ENCODE measurements at regions not wholly inside any gene's neighbourhood (a gene's known extent, or its start where the extent isn't known, plus 50 kb on each side); places are given as distances from the start of the nearest gene placed in this dataset.

DNA sequence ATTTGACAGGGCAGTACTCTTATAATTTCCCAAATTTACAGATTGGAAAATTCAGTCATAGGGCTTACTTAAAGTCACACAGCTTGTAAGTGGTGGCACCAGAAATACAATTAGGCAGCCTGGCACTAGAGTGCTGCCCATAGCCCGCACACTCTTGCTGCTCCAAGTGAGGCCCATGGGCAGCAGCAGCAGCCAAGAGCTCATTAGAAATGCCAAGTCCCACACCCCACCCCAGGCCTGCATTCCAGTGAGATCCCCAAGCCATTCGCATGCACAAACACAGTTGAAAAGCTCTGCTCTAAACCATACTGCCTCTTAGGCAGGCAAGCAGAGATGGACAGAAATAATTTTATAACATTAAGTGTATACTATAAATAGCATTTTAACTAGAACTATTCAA lies 379.3 kb upstream of the PKDCC start:
- Mint-ChIP-seq H3K4me1 (no peaks in the 10 kb centered on the region), H3K4me3 (no peak overlapping the region), H3K27me3 (peaks cover 0 to 9% (median 3%) of the 10 kb centered on the region in 3 donors), H3K36me3 (no peaks in the 10 kb centered on the region), H3K27ac (no peak overlapping the region), H3K9me3 (peaks cover 0 to 2% (median 0%) of the 10 kb centered on the region in 7 donors)
- no peak for ATAC-seq (ENCODE audit: low read depth in 2 of 2)
- DNase-seq, result no peak

DNA sequence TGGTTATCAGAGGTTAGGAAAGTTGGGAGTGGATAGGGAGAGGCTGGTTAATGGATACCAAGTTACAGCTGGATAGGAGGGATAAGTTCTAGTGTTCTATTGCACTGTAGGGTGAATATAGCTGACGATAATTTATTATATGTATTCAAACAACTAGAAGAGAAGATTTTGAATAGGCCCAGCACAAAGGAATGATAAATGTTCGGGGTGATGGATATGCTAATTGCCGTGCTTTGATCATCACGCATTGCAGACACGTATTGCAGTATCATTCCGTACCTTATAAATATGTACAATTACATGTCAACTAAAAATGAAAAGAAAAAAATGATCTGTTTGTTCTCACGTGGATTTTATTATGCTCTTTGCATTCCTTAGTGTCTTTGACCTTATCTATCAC lies 369.2 kb upstream of the PKDCC start:
- DNase-seq, result no peak
- Mint-ChIP-seq H3K27ac (peak overlapping the region in 1 of 6 donors; percentile 55), H3K36me3 (no peaks in the 10 kb centered on the region), H3K4me3 (no peak overlapping the region), H3K9me3 (no peaks in the 10 kb centered on the region), H3K4me1 (no peaks in the 10 kb centered on the region), H3K27me3 (peaks cover 0 to 5% (median 0%) of the 10 kb centered on the region in 3 donors)
- ATAC-seq (ENCODE audit: low read depth in 2 of 2), result no peak

DNA sequence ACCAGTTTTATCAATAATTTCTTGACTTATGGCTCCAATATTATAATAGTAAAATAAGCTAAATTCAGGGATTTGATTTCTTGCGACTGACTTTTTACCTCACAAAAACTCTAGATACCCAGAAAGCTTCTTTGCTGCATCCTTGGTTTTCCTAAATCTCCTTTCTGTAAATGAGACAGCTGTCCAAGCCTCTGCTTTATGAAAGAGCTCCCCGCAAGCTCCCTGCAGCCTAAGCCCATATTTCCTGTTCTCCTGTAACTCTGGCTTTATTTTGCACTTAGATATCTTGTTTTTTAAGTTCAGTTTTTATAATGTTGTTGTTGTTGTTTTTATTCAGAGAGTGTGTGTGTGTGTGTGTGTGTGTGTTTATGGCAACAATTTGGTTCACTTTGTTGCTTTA lies 361.7 kb upstream of the PKDCC start:
- H3K9me3 Mint-ChIP-seq, result peaks cover 0 to 6% (median 0%) of the 10 kb centered on the region in 7 donors
- H3K4me1 Mint-ChIP-seq, result no peaks in the 10 kb centered on the region
- ATAC-seq (ENCODE audit: low read depth in 2 of 2), result no peak
- peaks cover 0 to 13% (median 5%) of the 10 kb centered on the region in 3 donors for H3K27me3 Mint-ChIP-seq
- no peak overlapping the region for H3K27ac Mint-ChIP-seq
- no peak for DNase-seq
- no peak overlapping the region for H3K4me3 Mint-ChIP-seq
- H3K36me3 Mint-ChIP-seq, result no peaks in the 10 kb centered on the region

DNA sequence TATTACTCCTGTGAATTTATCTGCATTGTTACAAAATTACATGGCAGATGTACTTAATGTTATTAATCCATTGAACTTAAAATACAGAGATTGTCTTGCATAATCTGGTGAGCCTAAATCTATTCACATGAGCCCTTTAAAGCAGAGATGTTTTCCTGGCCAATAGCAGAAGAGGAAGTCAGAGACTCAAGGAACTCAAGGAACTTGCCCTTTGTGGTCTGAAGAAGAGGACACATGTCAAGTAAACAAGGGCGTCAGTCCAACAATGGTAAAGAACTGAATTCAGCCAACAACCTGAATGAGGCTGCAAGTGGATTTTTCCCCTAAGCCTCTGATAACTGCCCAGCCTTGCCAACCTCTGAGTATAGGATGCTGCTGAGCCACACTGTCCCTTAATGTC lies 356.3 kb upstream of the PKDCC start:
- DNase-seq (no peak), ATAC-seq (ENCODE audit: low read depth in 2 of 2) (no peak)
- H3K27ac Mint-ChIP-seq, result no peak overlapping the region
- H3K4me3 Mint-ChIP-seq, result no peak overlapping the region
- H3K27me3 Mint-ChIP-seq, result no peaks in the 10 kb centered on the region
- no peaks in the 10 kb centered on the region for H3K4me1 Mint-ChIP-seq
- H3K36me3 Mint-ChIP-seq, result no peaks in the 10 kb centered on the region
- no peaks in the 10 kb centered on the region for H3K9me3 Mint-ChIP-seq

DNA sequence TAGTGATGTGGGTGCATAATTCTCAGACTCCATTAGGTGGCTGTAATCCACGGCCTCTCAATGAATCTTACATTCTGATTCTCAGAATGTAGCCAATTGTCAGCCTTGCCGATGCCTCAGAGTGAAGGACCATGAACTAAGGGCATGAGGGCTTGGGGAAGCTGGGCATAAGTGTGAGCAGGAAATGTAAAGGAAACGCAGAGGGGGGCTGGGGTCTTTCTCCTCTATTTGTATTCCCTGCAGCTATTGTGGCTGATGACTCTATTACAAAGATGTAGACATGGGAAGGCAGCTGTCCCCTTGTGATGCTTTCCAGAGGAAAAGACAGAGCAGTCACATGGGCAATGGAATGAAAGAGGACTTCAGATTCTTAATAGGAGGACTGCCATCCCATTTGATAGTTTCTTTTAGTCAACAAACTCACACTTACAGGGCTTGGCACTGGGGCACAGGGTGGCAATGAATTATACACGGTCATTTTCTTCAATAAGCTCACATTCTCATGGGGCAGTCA lies 353.2 kb upstream of the PKDCC start:
- DNase-seq (no peak), ATAC-seq (ENCODE audit: low read depth in 2 of 2) (no peak)
- Mint-ChIP-seq H3K36me3 (no peaks in the 10 kb centered on the region), H3K9me3 (no peaks in the 10 kb centered on the region), H3K4me3 (no peak overlapping the region), H3K27me3 (peaks cover 0 to 9% (median 0%) of the 10 kb centered on the region in 3 donors), H3K4me1 (peaks cover 0 to 8% (median 0%) of the 10 kb centered on the region in 3 donors), H3K27ac (no peak overlapping the region)

DNA sequence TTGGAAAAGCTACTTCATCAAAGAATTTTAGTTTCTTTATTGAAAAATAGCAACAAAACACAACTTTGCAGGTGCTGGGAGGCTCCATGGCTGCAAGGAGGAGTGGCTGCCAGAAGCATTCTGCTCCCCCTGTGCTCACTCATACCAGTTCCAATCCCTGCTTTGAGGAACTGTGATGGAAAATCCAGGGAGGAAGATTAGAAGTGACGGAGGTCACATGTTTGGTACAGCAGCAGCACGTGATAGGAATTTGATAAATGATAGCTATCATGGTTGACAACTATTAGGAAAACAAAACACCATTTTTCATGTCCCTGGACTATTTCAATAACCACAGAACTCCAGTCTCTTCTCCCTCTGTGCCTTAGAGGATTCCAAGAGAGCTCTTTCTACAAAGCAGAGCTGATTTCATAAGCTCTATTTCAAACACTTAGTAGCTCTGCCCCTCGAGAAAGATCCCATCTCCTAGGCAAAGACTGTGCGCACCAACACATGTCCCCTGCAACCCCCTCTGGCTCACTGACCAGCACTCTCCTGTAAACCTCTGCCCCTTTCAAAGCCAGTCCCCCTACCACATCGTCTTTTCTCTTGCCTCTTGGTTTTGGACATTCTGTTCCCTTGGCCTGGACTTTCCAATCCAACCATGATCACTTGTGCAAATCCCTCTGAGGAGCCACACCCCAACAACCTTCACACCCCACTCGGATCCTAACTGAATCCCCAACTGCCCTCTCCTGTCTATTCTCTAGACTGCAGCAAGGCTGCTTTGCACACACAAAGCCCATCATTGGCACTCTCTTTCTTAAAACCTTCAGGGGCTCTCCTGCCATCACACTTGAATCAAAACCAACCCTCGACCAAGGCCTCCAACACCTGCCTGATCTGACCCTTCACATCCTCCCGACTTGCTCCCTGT lies 352.4 kb upstream of the PKDCC start:
- no peaks in the 10 kb centered on the region for H3K9me3 Mint-ChIP-seq
- no peak overlapping the region for H3K27ac Mint-ChIP-seq
- ATAC-seq (ENCODE audit: low read depth in 2 of 2) (no peak), DNase-seq (no peak)
- H3K27me3 Mint-ChIP-seq, result peaks cover 5 to 16% (median 6%) of the 10 kb centered on the region in 3 donors
- no peaks in the 10 kb centered on the region for H3K36me3 Mint-ChIP-seq
- no peak overlapping the region for H3K4me3 Mint-ChIP-seq
- peaks cover 0 to 8% (median 0%) of the 10 kb centered on the region in 3 donors for H3K4me1 Mint-ChIP-seq

DNA sequence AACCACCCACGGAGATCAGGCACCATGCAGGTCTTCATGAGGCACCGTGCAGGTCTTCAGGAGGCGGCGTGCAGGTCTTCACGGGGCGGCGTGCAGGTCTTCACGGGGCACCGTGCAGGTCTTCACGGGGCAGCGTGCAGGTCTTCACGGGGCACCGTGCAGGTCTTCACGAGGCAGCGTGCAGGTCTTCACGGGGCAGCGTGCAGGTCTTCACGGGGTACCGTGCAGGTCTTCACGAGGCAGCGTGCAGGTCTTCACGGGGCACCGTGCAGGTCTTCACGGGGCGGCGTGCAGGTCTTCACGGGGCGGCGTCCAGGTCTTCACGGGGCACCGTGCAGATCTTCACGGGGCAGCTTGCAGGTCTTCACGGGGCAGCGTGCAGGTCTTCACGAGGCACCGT lies 350.4 kb upstream of the PKDCC start:
- ATAC-seq (ENCODE audit: low read depth in 2 of 2), result no peak
- Mint-ChIP-seq H3K27me3 (peaks cover 5 to 18% (median 6%) of the 10 kb centered on the region in 3 donors), H3K4me1 (peaks cover 0 to 8% (median 0%) of the 10 kb centered on the region in 3 donors), H3K4me3 (no peak overlapping the region), H3K9me3 (no peaks in the 10 kb centered on the region), H3K27ac (no peak overlapping the region), H3K36me3 (no peaks in the 10 kb centered on the region)
- DNase-seq, result no peak

DNA sequence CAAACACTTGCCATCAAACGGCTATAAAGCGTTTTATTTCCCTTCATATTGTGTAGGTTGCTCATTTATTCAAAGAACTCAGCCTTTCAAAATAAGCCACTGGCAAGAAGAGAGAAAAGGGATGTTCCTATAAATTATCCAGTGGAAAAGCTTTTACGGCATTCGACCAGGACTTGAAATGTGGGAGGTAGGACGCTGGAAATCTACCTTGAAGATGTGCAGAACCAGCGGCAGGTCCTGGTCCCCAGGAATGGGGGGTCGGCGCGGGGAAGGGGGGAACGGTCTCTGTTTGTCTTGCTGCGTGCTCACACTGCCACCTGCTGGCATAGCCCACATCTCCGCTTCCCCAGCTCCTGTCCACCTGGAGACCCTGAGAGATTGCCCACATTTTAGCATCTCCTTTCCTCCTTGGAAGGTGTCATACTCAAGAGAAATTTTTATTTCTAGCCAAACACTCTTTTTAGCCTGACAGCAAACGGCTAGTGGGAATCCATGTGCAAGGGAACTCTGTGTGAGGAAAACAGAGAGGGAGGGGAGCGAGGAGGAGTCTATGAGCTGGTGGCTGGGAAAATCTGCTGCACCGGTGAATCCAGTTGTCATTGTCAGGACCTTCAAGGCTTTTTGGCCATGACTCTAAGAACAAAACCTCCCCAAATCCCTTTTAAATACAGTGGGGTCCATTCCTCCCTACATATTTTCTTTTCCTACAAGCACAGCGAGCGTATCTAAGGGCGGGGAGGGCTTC lies 349.0 kb upstream of the PKDCC start:
- Mint-ChIP-seq H3K27ac (no peak overlapping the region), H3K27me3 (peaks cover 5 to 18% (median 6%) of the 10 kb centered on the region in 3 donors), H3K4me3 (no peak overlapping the region), H3K36me3 (no peaks in the 10 kb centered on the region), H3K9me3 (no peaks in the 10 kb centered on the region), H3K4me1 (peaks cover 0 to 8% (median 0%) of the 10 kb centered on the region in 3 donors)
- ATAC-seq (ENCODE audit: low read depth in 2 of 2) (no peak), DNase-seq (no peak)

DNA sequence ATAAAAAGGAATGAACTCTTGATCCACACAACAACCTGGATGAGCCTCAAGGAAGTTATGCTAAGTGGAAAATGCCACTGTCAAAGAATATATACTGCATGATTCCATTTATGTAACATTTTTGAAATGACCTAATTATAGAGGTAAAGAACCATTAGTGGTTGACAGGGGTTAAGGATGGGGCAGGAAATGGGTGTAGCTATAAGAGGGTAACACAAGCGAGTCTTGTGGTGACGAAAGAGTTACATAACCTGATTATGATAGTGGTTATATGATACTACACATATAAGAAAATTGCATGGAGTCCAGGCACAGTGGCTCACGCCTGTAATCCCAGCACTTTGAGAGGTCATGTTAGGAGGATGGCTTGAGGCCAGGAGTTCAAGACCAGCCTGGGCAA lies 346.6 kb upstream of the PKDCC start:
- Mint-ChIP-seq H3K27me3 (peaks cover 5 to 18% (median 10%) of the 10 kb centered on the region in 3 donors), H3K4me1 (peaks cover 0 to 8% (median 0%) of the 10 kb centered on the region in 3 donors), H3K36me3 (no peaks in the 10 kb centered on the region), H3K9me3 (no peaks in the 10 kb centered on the region), H3K27ac (no peak overlapping the region), H3K4me3 (no peak overlapping the region)
- no peak for DNase-seq
- ATAC-seq (ENCODE audit: low read depth in 2 of 2), result no peak

DNA sequence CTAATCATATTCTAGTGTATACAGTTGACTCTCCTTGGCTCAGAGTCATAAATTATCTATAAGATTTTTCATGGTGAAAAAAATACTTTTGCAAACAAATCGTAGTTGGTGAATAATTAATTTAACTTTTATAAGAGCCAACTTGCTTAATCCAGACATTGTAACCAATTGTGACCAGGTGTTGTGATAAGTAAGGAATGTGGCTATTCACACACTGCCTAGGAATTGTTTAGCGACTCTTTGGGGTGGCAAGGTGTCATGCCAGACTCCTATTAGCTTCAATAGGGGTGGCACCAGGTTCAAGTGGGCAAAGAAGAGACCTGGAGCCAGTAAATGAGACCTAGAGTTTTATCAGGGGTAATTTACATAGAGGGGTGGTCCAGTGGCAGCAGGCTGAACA lies 344.7 kb upstream of the PKDCC start:
- Mint-ChIP-seq H3K27me3 (peaks cover 5 to 10% (median 10%) of the 10 kb centered on the region in 3 donors), H3K4me3 (no peak overlapping the region), H3K9me3 (no peaks in the 10 kb centered on the region), H3K27ac (no peak overlapping the region), H3K36me3 (no peaks in the 10 kb centered on the region), H3K4me1 (peaks cover 0 to 8% (median 0%) of the 10 kb centered on the region in 3 donors)
- DNase-seq, result no peak
- no peak for ATAC-seq (ENCODE audit: low read depth in 2 of 2)

DNA sequence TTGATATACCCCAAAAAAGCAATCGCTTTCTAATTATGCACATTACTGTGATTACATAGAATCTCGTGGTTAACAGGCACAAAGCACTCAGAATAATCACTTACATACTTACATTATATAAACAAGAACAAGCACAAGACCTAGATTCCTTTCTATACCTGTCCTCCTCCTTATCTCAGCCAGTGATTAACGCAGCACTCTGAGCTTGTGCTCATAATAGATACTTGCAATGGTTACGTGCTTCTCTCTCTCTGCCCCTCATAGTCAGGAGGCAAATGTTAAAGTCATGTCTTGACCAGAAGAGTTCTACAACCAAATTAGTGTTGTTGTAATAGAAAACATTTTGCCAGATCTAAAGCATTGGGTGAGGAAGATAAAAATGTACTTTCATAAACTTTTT lies 342.2 kb upstream of the PKDCC start:
- Mint-ChIP-seq H3K27ac (no peak overlapping the region), H3K4me1 (no peaks in the 10 kb centered on the region), H3K4me3 (no peak overlapping the region), H3K36me3 (no peaks in the 10 kb centered on the region), H3K9me3 (no peaks in the 10 kb centered on the region), H3K27me3 (peaks cover 4% of the 10 kb centered on the region in 3 donors)
- no peak for ATAC-seq (ENCODE audit: low read depth in 2 of 2)
- no peak for DNase-seq

DNA sequence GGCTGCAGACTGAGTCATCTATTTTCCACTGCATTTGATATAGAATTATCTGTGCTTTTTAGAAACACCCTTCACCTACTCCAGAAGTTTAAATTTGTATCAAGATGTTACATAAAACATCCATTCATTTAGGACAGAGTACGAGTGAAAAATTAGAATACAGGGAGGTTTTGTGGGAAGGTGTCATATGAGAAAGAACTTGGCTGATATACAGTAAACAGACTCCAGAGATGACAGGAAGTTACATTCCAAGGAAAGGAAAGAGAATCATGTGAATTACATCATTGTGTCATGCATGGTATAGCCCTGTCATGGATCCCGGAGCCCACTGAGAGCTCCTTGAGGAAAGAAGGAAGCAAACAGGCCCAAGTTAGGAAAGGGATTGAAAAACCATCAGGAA lies 341.5 kb upstream of the PKDCC start:
- Mint-ChIP-seq H3K27me3 (peaks cover 4 to 7% (median 5%) of the 10 kb centered on the region in 3 donors), H3K36me3 (no peaks in the 10 kb centered on the region), H3K9me3 (no peaks in the 10 kb centered on the region), H3K4me1 (no peaks in the 10 kb centered on the region), H3K4me3 (no peak overlapping the region), H3K27ac (no peak overlapping the region)
- DNase-seq, result no peak
- ATAC-seq (ENCODE audit: low read depth in 2 of 2), result no peak

DNA sequence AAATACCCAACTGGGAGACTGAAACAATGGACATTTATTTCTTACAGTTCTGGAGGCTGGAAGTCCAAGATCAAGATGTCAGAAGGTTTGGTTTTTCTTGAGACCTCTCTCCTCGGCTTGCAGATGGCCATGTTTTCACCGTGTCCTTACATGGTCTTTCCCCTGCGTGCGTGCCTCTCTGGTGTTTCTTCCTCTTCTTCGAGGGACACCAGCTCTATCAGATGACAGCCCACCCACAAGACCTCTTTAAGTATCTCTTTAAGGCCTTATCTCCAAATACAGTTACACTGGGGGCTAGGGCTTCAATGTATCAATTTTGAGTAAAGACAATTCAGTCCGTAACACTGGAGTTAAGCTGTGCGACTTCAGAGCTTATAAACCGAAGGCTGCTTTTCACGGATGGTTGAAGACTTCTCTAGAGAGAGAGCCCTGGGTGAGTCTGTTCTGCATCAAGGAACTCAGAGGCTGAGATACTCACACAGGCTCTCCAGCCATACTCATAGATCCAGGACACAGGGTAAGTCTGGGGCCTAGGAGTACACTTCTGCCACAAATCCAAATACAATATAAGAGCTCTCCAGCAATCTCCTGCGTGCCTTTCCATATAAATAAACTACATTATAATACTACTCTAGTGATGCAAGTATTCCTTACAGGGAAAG lies 339.9 kb upstream of the PKDCC start:
- ATAC-seq (ENCODE audit: low read depth in 2 of 2), result no peak
- Mint-ChIP-seq H3K4me1 (no peaks in the 10 kb centered on the region), H3K27ac (no peak overlapping the region), H3K4me3 (no peak overlapping the region), H3K9me3 (no peaks in the 10 kb centered on the region), H3K27me3 (peaks cover 4 to 7% (median 5%) of the 10 kb centered on the region in 3 donors), H3K36me3 (no peaks in the 10 kb centered on the region)
- DNase-seq, result no peak

Measured in naive B cell (primary cell).